ENCODE measurements at regions not wholly inside any gene's neighbourhood (a gene's known extent, or its start where the extent isn't known, plus 50 kb on each side); places are given as distances from the start of the nearest gene placed in this dataset.

- DNase-seq: no peak
These were observed 716.6 kb downstream of the OTOL1 start for GRCh38 chr3:162213196-162213595.

- no peak for DNase-seq
These were observed 717.3 kb downstream of the OTOL1 start for GRCh38 chr3:162213956-162214355.

GRCh38 chr3:162217647-162218046 is 721.0 kb downstream of the OTOL1 start:
- no peak for DNase-seq

GRCh38 chr3:162218479-162218878 is 721.9 kb downstream of the OTOL1 start:
- no peak for DNase-seq

- no peak for DNase-seq
These were observed 728.1 kb downstream of the OTOL1 start for GRCh38 chr3:162224746-162225145.

GRCh38 chr3:162236949-162237348 is 740.3 kb downstream of the OTOL1 start:
- no peak for DNase-seq

GRCh38 chr3:162250782-162251181 is 754.2 kb downstream of the OTOL1 start:
- DNase-seq: no peak

GRCh38 chr3:162262129-162262528 is 765.5 kb downstream of the OTOL1 start:
- no peak for DNase-seq

- no peak for DNase-seq
These were observed 767.0 kb downstream of the OTOL1 start for GRCh38 chr3:162263596-162263995.

- DNase-seq: no peak
These were observed 773.2 kb downstream of the OTOL1 start for GRCh38 chr3:162269636-162270458.

GRCh38 chr3:162274070-162274469 is 777.5 kb downstream of the OTOL1 start:
- DNase-seq: no peak

GRCh38 chr3:162278834-162279233 is 782.2 kb downstream of the OTOL1 start:
- DNase-seq: no peak

- DNase-seq: no peak
These were observed 788.7 kb downstream of the OTOL1 start for GRCh38 chr3:162285259-162285658.

- no peak for DNase-seq
These were observed 791.0 kb downstream of the OTOL1 start for GRCh38 chr3:162287600-162287999.

GRCh38 chr3:162292409-162292808 is 795.8 kb downstream of the OTOL1 start:
- no peak for DNase-seq

- no peak for DNase-seq
These were observed 798.8 kb downstream of the OTOL1 start for GRCh38 chr3:162295323-162295983.

GRCh38 chr3:162302983-162303624 is 806.5 kb downstream of the OTOL1 start:
- no peak for DNase-seq

GRCh38 chr3:162317046-162317445 is 820.4 kb downstream of the OTOL1 start:
- DNase-seq: no peak

GRCh38 chr3:162328649-162329048 is 832.0 kb downstream of the OTOL1 start:
- DNase-seq: no peak

GRCh38 chr3:162329514-162329913 is 832.9 kb downstream of the OTOL1 start:
- no peak for DNase-seq

- no peak for DNase-seq
These were observed 835.7 kb downstream of the OTOL1 start for GRCh38 chr3:162332344-162332743.

- no peak for DNase-seq
These were observed 837.9 kb downstream of the OTOL1 start for GRCh38 chr3:162334537-162334936.

GRCh38 chr3:162337630-162338029 is 841.0 kb downstream of the OTOL1 start:
- no peak for DNase-seq

- DNase-seq: no peak
These were observed 841.9 kb downstream of the OTOL1 start for GRCh38 chr3:162338514-162338913.

All from T-helper 1 cell (primary cell).